Colonic mucosa (tissue), 4 donors: ENCODE measurements at regions not wholly inside any gene's neighbourhood (a gene's known extent, or its start where the extent isn't known, plus 50 kb on each side); places are given as distances from the start of the nearest gene placed in this dataset.

Source experiments
- DNase-seq: peaks from one replicate; pipeline ENCODE4 v3.0.0-alpha.2; 2020
- H3K27ac ChIP-seq: fragments of 200-600 bp; one replicate; pipeline ENCODE4 v1.8.0; 2021
- H3K27me3 ChIP-seq: fragments of 200-600 bp; one replicate; pipeline ENCODE4 v1.8.0; 2021
- H3K36me3 ChIP-seq: fragments of 200-600 bp; one replicate; pipeline ENCODE4 v1.8.0; 2021
- H3K4me1 ChIP-seq: fragments of 200-600 bp; one replicate; pipeline ENCODE4 v1.8.0; 2021; ENCODE audit warnings: mild to moderate bottlenecking
- H3K4me3 ChIP-seq: fragments of 200-600 bp; one replicate; pipeline ENCODE4 v1.8.0; 2021
- H3K9ac ChIP-seq, 2 donors: one replicate each; pipeline ENCODE4 v1.7.0; 2013; ENCODE audit warnings: control low read depth in 2 of 2, low read depth in 2 of 2, low read length in 2 of 2
- H3K9me3 ChIP-seq: fragments of 200-600 bp; one replicate; pipeline ENCODE4 v1.8.0; 2021
- intact Hi-C: fragments of 100-400 bp; cut with DNase I; formaldehyde crosslinking; loops from one replicate; pipeline ENCODE4 v1.14.1; 2022
- TF ChIP-seq, protein P1 (sequence below): fragments of 200-600 bp; IDR thresholded peaks from one replicate; pipeline ENCODE4 v1.8.0; 2022; ENCODE audit warnings: antibody characterized with exemption, mild to moderate bottlenecking
- donor health status: healthy.
- donor health status: DM: no; HTN: no; CAD: no.
- donor health status: DM: no; HTN: no; CAD: no.

DNA sequence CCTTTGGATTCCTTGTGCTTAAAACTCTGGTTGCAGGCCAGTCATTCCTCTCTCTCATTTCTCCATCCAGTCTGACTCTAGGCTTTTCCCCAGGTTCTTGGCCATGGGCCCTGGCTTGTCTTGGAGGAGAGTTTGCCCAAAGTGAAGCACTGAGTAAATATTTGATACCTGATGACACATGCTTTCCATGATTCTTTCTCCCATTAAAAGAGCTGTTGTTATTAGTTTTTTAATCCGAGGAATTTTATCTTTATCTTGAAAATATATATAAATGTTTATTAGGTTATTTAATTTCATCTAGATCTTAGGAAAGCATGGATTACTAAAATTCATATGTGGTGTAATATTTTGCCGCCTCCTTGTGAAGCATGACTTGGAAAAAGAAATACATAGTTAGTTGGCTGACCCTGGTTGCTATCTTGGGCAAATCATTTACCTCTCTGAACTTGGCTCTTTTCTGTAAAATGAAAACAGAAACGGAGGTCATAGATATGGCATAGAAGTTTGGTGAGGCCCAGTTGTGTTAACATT is 650.1 kb downstream of the SLC4A3 start:
- intact Hi-C loops: no loop called here
- H3K36me3 ChIP-seq: no peaks in the 10 kb centered on the region
- no peak overlapping the region for H3K27ac ChIP-seq
- H3K9me3 ChIP-seq: no peaks in the 10 kb centered on the region
- DNase-seq: no peak
- no peak overlapping the region for H3K4me3 ChIP-seq
- TF ChIP-seq, protein P1, sequence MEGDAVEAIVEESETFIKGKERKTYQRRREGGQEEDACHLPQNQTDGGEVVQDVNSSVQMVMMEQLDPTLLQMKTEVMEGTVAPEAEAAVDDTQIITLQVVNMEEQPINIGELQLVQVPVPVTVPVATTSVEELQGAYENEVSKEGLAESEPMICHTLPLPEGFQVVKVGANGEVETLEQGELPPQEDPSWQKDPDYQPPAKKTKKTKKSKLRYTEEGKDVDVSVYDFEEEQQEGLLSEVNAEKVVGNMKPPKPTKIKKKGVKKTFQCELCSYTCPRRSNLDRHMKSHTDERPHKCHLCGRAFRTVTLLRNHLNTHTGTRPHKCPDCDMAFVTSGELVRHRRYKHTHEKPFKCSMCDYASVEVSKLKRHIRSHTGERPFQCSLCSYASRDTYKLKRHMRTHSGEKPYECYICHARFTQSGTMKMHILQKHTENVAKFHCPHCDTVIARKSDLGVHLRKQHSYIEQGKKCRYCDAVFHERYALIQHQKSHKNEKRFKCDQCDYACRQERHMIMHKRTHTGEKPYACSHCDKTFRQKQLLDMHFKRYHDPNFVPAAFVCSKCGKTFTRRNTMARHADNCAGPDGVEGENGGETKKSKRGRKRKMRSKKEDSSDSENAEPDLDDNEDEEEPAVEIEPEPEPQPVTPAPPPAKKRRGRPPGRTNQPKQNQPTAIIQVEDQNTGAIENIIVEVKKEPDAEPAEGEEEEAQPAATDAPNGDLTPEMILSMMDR: no peak
- no peak overlapping the region for H3K9ac ChIP-seq
- no peaks in the 10 kb centered on the region for H3K27me3 ChIP-seq
- no peaks in the 10 kb centered on the region for H3K4me1 ChIP-seq

DNA sequence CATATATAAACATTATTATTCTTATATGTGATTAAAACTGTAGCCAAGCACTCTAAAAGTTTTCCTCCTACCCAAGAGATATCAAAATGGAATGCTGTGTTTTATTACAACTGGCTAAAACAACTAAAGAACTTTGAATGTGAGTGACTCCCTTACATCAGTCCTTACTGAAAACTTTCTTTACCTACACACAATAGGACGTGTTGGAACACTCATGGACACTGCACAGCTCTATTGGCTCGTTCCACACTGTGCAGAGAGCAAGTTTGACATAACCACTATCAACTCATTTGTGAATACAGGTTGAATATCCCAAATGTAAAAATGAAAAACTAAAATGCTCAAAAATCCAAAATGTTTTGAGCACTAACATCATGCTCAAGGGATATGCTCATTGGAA is 650.6 kb downstream of the SLC4A3 start:
- Histone ChIP-seq H3K27ac (no peak overlapping the region), H3K27me3 (no peaks in the 10 kb centered on the region), H3K9me3 (no peaks in the 10 kb centered on the region), H3K9ac (no peak overlapping the region), H3K4me1 (no peaks in the 10 kb centered on the region), H3K36me3 (no peaks in the 10 kb centered on the region), H3K4me3 (no peak overlapping the region)
- DNase-seq: no peak
- intact Hi-C loops: no loop called here
- TF ChIP-seq, protein P1: no peak

DNA sequence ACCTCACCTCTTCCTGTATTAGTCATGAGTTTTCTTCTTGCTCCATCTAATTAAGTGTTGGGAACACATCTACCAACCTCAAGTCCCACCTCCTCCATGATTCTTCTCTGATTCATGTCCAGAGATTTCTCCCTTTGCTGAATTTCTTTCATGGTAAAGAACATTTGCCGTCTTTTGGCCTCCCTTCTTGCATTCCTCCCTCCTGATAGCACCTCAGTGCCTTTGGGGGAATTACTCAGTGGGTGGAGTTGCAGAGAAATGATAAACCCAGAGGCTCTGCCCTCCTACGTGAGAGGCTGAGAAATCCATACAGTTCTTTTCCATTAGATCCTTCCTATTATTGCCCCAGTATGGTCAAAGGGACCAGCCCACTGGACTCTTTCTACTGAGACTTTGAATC is 651.9 kb downstream of the SLC4A3 start:
- intact Hi-C loops: no loop called here
- TF ChIP-seq, protein P1: no peak
- Histone ChIP-seq H3K4me3 (no peak overlapping the region), H3K27me3 (no peaks in the 10 kb centered on the region), H3K9ac (no peak overlapping the region), H3K27ac (no peak overlapping the region), H3K36me3 (no peaks in the 10 kb centered on the region), H3K4me1 (no peaks in the 10 kb centered on the region), H3K9me3 (no peaks in the 10 kb centered on the region)
- DNase-seq: no peak

DNA sequence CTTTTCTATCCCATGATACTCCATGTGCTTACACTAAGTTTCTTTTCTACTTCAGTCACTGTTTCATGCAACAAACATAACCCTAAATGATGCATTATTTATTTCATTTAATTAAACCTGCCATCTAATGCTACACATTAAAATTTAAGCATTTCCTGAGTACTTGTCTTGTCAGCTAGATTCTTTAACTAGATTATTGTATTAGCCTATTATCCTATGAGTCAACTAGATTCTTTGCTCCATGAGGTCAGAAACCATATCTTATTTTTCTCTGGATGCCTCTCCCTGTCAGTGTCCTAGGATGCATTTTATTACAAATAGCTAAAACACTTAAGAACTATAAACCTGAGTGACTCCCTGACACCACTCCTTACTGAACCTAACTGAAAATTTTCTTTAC is 652.4 kb downstream of the SLC4A3 start:
- H3K9ac ChIP-seq: no peak overlapping the region
- H3K27me3 ChIP-seq: no peaks in the 10 kb centered on the region
- no peak for DNase-seq
- no peak overlapping the region for H3K4me3 ChIP-seq
- TF ChIP-seq, protein P1: no peak
- no peak overlapping the region for H3K27ac ChIP-seq
- intact Hi-C loops: no loop called here
- no peaks in the 10 kb centered on the region for H3K4me1 ChIP-seq
- H3K9me3 ChIP-seq: no peaks in the 10 kb centered on the region
- H3K36me3 ChIP-seq: no peaks in the 10 kb centered on the region

DNA sequence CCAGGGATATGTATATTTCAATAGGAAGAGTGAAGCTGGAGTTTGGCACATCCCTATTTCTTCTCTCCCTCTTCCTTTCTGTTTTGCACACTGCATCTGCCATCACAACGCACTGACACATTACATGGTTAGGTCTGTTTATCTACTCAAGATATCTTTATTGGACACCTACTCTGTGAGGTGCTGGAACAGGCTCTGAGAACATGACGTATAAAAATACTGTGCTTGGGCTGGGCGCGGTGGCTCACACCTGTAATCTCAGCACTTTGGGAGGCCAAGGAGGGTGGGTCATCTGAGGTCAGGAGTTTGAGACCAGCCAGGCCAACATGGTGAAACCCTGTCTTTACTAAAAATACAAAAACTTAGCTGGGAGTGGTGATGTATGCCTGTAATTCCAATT is 653.3 kb downstream of the SLC4A3 start:
- Histone ChIP-seq H3K9ac (no peak overlapping the region), H3K4me1 (no peaks in the 10 kb centered on the region), H3K27me3 (no peaks in the 10 kb centered on the region), H3K9me3 (no peaks in the 10 kb centered on the region), H3K4me3 (no peak overlapping the region), H3K27ac (no peak overlapping the region), H3K36me3 (no peaks in the 10 kb centered on the region)
- no peak for DNase-seq
- intact Hi-C loops: no loop called here
- TF ChIP-seq, protein P1: no peak

DNA sequence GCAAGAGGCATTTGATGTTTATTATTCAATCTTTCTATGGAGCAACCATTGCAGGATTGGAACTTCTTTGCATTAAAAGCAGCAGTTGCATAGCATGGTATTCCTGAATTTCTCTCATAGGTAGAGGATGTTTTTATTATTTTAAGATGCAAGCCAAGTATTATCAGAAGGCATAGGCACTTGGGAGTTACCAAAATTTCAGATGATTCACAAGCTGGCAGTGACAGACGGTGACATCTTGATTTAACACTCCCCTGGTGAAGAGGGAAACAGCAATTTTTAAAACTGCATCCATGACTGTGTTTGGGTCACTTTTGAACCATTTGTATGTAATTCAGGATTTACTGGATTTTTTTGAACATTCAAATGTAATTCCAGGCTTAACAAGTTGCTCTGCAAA is 654.3 kb downstream of the SLC4A3 start:
- intact Hi-C loops: no loop called here
- H3K9me3 ChIP-seq: no peaks in the 10 kb centered on the region
- H3K27ac ChIP-seq: no peak overlapping the region
- no peaks in the 10 kb centered on the region for H3K36me3 ChIP-seq
- DNase-seq: no peak
- H3K4me1 ChIP-seq: no peaks in the 10 kb centered on the region
- TF ChIP-seq, protein P1: no peak
- no peak overlapping the region for H3K4me3 ChIP-seq
- no peaks in the 10 kb centered on the region for H3K27me3 ChIP-seq
- H3K9ac ChIP-seq: no peak overlapping the region
